Small intestine (tissue), 7 donors: ENCODE measurements at regions not wholly inside any gene's neighbourhood (a gene's known extent, or its start where the extent isn't known, plus 50 kb on each side); places are given as distances from the start of the nearest gene placed in this dataset.

Experiments used
- DNase-seq, 2 donors: peaks; one replicate each; pipeline versions ENCODE4 v3.0.0 to v3.0.0-alpha.2; 2013
- FAIRE-seq: peaks from 2 replicates; lab custom pipeline; 2012; peaks lifted over from hg19 to GRCh38; lab: Jason Lieb, UNC
- H3K27ac ChIP-seq, 3 donors: one replicate each; pipeline ENCODE4 v1.5.1; 2013; ENCODE audit warnings: low read length in 2 of 3, mild to moderate bottlenecking in 2 of 3, control low read depth in 1 of 3, inconsistent platforms in 1 of 3, low read depth in 1 of 3, moderate library complexity in 1 of 3
- H3K27me3 ChIP-seq, 3 donors: one replicate each; pipeline ENCODE4 v1.6.1; 2013; ENCODE audit warnings: low read length in 3 of 3, inconsistent platforms in 1 of 3; ENCODE audit not compliant: control insufficient read depth in 3 of 3, insufficient read depth in 3 of 3
- H3K36me3 ChIP-seq, 3 donors: one replicate each; pipeline ENCODE4 v1.6.1; 2013; ENCODE audit warnings: low read length in 3 of 3, inconsistent platforms in 1 of 3, low read depth in 1 of 3, mild to moderate bottlenecking in 1 of 3, moderate library complexity in 1 of 3; ENCODE audit not compliant: control insufficient read depth in 3 of 3, insufficient read depth in 2 of 3
- H3K4me1 ChIP-seq, 3 donors: one replicate each; pipeline ENCODE4 v1.6.1; 2013; ENCODE audit warnings: low read length in 2 of 3, inconsistent platforms in 1 of 3, low read depth in 1 of 3, mild to moderate bottlenecking in 1 of 3, moderate library complexity in 1 of 3; ENCODE audit not compliant: control insufficient read depth in 3 of 3, insufficient read depth in 2 of 3
- H3K4me3 ChIP-seq, 3 donors: one replicate each; pipeline ENCODE4 v1.5.1; 2013; ENCODE audit warnings: low read length in 3 of 3, control low read depth in 1 of 3, inconsistent platforms in 1 of 3, low read depth in 1 of 3, mild to moderate bottlenecking in 1 of 3, moderate library complexity in 1 of 3
- H3K9me3 ChIP-seq, 2 donors: one replicate each; pipeline ENCODE4 v1.6.1; 2013; ENCODE audit warnings: low read depth in 1 of 2, low read length in 1 of 2; ENCODE audit not compliant: control insufficient read depth in 2 of 2, insufficient read depth in 1 of 2
- WGBS, 3 donors: extraction: QIAGEN DNeasy Blood & Tissue Kit; methylation state at CpG; one replicate each; pipeline ENCODE4 v1.1.7; 2013; 5-methylcytosine and 5-hydroxymethylcytosine counted together
- donor health status: healthy with polysubstance abuse.
- donor health status: control.
- donor health status: control.
- donor health status: Bipolar disorder and iron deficiency.
- donor health status: healthy.

DNA sequence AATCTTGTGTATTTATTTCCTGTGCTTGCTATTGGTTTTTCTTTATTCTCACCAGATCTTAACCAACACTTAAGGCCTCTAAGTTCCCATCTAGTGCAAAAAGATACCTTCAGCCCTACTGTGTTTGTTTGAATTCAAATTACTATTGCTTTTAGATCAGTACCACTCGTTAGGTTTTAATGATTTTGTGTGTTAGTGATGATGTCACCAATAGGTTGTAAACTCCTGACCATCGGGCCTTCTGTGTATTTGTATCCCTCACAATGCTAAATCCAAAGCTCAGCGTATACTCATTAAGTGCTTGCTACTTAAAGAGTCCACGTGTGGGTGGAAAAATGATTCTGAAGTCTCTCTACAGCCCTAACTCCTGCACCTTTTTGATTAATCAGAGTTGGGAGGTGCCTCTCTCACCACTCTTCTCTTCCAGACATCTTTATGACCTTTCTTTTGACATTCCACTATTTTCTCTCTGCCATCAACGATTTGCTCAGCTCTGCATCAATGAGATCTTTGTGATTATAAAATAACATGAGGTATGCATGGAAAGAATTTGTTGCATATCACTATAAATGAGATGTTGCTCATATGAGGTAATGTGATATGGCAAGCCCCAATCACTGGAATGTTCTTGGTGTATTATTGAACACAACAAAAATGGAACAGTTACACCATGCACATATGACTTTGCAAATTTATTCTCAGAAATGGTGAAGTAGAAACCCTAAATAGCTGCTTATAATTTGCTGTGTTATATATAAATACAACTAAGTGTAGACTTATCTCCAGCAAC is 55.1 kb upstream of the LAMA2 start:
- Histone ChIP-seq H3K36me3 (no peaks in the 10 kb centered on the region), H3K27me3 (no peaks in the 10 kb centered on the region), H3K4me3 (no peak overlapping the region), H3K9me3 (peaks cover 0 to 8% of the 10 kb centered on the region in 2 donors), H3K4me1 (no peaks in the 10 kb centered on the region), H3K27ac (no peak overlapping the region)
- DNase-seq (no peak), FAIRE-seq (no peak)
- WGBS, 3 donors, result 63 to 71% (median 70%) methylated on average over 5 of the region's 5 CpGs

DNA sequence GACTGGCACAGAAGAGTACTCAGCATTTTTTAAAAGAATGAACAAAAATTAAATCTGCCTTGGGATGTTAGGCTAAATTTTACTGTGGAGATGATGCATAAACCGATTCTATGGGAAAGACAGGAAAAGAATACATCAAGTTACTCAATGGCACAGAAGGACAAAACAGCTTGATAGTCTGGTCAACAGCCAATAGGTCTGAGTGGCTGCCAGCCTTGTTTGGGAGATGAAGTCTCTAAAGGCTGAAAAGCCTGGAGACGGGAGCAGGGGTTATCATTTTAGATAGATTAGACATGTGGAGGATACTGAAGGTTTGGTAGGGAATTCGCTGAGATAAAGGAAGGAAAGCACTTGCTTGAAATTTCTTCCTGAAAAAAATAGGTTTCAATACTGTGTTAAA is 56.3 kb upstream of the LAMA2 start:
- Histone ChIP-seq H3K27me3 (no peaks in the 10 kb centered on the region), H3K36me3 (no peaks in the 10 kb centered on the region), H3K9me3 (peaks cover 0 to 8% of the 10 kb centered on the region in 2 donors), H3K27ac (no peak overlapping the region), H3K4me1 (no peaks in the 10 kb centered on the region), H3K4me3 (no peak overlapping the region)
- FAIRE-seq (no peak), DNase-seq (no peak)
- WGBS, 3 donors, result 64 to 72% (median 66%) methylated on average over 3 of the region's 3 CpGs

DNA sequence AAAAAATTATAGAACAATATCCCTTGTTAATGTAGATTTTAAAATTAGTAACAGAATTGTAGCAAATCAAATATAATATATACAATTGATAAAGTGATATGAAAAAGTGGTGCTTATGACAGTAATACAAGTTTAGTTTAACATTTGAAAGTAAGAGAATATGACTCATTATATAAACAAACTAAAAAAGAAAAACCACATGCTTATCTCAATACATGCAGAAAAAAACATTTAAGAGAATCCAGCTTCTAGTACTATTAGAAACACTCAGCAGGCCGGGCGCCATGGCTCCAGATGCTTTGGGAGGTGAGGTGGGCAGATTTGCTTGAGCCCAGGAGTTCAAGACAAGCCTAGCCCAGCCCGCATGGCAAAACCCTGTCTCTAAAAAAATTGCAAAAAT is 60.7 kb upstream of the LAMA2 start:
- FAIRE-seq, result no peak
- Histone ChIP-seq H3K27me3 (no peaks in the 10 kb centered on the region), H3K36me3 (no peaks in the 10 kb centered on the region), H3K4me1 (no peaks in the 10 kb centered on the region), H3K27ac (no peak overlapping the region), H3K9me3 (no peaks in the 10 kb centered on the region), H3K4me3 (no peak overlapping the region)
- 76 to 84% (median 82%) methylated on average over 3 of the region's 3 CpGs for WGBS, 3 donors
- DNase-seq, result no peak

DNA sequence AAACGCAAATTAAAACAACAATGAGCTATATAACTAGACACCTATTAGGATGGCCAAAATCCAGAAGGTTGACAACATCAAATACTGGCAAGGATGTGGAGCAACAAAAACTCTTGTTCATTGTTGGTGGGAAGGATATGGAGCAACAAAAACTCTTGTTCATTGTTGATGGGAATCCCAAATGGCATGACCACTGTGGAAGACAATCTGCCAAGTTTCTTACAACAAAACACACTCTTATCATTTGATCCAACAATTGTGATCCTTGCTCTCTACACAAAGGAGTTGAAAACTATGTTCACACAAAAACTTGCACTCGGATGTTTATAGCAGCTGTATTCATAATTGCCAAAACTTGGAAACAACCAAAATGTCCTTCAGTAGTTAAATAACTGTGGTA is 61.8 kb upstream of the LAMA2 start:
- H3K9me3 ChIP-seq, result no peaks in the 10 kb centered on the region
- no peaks in the 10 kb centered on the region for H3K4me1 ChIP-seq
- no peak overlapping the region for H3K27ac ChIP-seq
- no peaks in the 10 kb centered on the region for H3K27me3 ChIP-seq
- no peaks in the 10 kb centered on the region for H3K36me3 ChIP-seq
- DNase-seq (no peak), FAIRE-seq (no peak)
- no peak overlapping the region for H3K4me3 ChIP-seq
- 63 to 72% (median 65%) methylated on average over 2 of the region's 2 CpGs for WGBS, 3 donors

GRCh38 chr6:128808856-128809255 is 74.1 kb upstream of the LAMA2 start:
- Histone ChIP-seq H3K9me3 (no peaks in the 10 kb centered on the region), H3K27me3 (no peaks in the 10 kb centered on the region), H3K4me1 (peaks cover 0 to 4% (median 0%) of the 10 kb centered on the region in 3 donors), H3K4me3 (no peak overlapping the region), H3K27ac (no peak overlapping the region), H3K36me3 (no peaks in the 10 kb centered on the region)
- FAIRE-seq (no peak), DNase-seq (no peak)

GRCh38 chr6:128807577-128807976 is 75.4 kb upstream of the LAMA2 start:
- peak; percentile 18 to 46 for DNase-seq
- no peak overlapping the region for H3K27ac ChIP-seq
- no peaks in the 10 kb centered on the region for H3K9me3 ChIP-seq
- no peak for FAIRE-seq
- no peaks in the 10 kb centered on the region for H3K27me3 ChIP-seq
- no peaks in the 10 kb centered on the region for H3K36me3 ChIP-seq
- H3K4me1 ChIP-seq, result peaks cover 0 to 4% (median 0%) of the 10 kb centered on the region in 3 donors
- WGBS, 3 donors, result 0 to 5% (median 4%) methylated on average over 2 of the region's 2 CpGs
- no peak overlapping the region for H3K4me3 ChIP-seq

DNA sequence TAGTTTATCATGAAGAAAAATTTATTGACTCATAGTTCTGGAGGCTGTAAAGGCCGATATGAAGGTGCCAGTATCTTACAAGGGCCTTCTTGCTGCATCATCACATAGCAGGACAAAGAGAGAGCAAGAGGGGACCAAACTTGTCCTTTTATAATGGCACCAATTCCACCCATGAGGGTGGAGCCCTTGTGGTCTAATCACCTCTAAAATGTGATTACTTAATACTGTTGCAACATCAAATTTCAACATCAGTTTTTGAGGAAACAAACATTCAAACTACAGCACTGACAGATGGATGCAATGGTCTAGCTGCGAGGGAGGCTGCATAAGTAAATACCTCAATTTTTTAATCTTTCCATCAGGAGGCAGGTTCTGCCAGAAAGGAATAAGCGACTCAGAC is 76.7 kb upstream of the LAMA2 start:
- Histone ChIP-seq H3K4me3 (no peak overlapping the region), H3K36me3 (no peaks in the 10 kb centered on the region), H3K4me1 (peaks cover 0 to 4% (median 0%) of the 10 kb centered on the region in 3 donors), H3K27me3 (no peaks in the 10 kb centered on the region), H3K27ac (no peak overlapping the region), H3K9me3 (no peaks in the 10 kb centered on the region)
- DNase-seq (peak; percentile 3 to 58), FAIRE-seq (no peak)
- WGBS, 3 donors, result 22 to 57% (median 31%) methylated on average over 3 of the region's 3 CpGs

DNA sequence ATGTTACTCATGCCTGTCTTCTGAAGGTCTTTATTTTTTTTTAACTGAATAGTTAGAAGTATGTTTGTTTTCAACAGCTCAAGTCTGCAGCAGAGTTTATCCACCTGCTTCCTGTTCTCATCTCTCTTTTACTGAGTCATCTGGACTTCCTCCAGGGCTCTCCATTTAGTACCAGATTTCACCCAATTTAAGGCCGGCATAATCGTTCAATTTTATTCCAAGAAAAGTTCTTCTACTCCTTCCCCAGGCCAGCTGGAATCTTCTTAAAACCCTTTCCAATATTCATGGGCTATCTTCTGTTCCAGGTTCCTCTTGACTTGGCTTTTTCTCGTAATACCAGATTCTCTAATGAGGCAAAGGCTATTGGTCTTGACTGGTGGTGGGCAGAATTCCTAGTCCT is 79.0 kb upstream of the LAMA2 start:
- Histone ChIP-seq H3K4me1 (peaks cover 0 to 4% (median 0%) of the 10 kb centered on the region in 3 donors), H3K9me3 (no peaks in the 10 kb centered on the region), H3K4me3 (no peak overlapping the region), H3K27ac (peak overlapping the region in 1 of 3 donors; percentile 11), H3K36me3 (no peaks in the 10 kb centered on the region), H3K27me3 (no peaks in the 10 kb centered on the region)
- DNase-seq (no peak), FAIRE-seq (no peak)
- WGBS, 3 donors, result 65 to 83% (median 74%) methylated on average over 3 of the region's 3 CpGs

DNA sequence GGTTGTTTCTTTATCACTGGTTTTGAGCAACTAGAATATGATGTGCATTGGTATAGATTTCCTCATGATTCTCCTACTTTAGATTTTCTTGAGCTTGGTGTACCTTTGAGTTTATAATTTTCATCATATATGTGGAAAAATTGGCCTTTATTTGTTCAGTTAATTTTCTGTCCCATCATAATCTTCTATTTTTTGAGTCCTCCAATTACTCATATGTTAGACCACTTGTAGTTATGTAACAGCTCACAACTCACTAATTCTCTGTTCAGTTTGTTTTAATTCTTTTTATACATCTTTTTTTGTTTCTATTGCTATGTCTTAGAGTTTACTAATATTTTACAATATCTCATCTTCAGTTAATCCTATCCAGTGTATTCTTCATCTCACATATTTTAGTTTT is 81.3 kb upstream of the LAMA2 start:
- no peak for DNase-seq
- Histone ChIP-seq H3K4me1 (peaks cover 0 to 4% (median 0%) of the 10 kb centered on the region in 3 donors), H3K27me3 (no peaks in the 10 kb centered on the region), H3K27ac (no peak overlapping the region), H3K36me3 (no peaks in the 10 kb centered on the region), H3K4me3 (no peak overlapping the region), H3K9me3 (no peaks in the 10 kb centered on the region)
- FAIRE-seq, result no peak
